ENCODE measurements at regions not wholly inside any gene's neighbourhood (a gene's known extent, or its start where the extent isn't known, plus 50 kb on each side); places are given as distances from the start of the nearest gene placed in this dataset.

DNA sequence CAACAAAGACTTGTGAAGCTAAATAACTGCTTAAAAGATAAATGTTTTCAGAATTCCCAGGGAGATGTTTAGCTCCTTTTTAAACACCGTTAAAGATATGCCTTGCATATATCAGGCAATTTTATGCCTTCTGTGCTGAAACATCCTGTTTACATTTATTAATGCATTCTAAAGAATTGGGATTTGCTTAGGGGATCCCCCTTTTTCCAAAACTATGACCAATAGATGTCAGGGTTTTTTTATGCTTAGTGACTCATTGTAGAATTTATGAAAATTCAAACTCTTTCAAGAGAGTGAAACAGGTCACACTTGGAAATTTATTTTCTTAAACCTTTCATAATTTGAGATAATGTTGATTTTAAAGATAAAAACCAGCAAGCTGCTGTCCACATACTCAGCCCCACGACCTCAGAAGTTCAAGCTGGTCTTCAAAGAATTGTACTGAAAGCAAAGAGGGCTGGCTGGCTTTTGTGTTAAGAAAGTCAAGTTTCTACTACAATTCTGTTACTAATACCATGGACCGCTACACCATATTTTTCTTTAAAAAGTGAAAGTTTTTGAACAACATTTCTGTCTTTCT, 411.8 kb downstream of the ETV1 start:
- Histone ChIP-seq H3K9me2 (ENCODE audit: insufficient read depth) (no peaks in the 10 kb centered on the region), H3K79me2 (ENCODE audit: insufficient read depth) (no peaks in the 10 kb centered on the region), H3K9ac (no peak overlapping the region), H3K36me3 (ENCODE audit: low read depth) (no peaks in the 10 kb centered on the region), H3K4me2 (ENCODE audit: unreplicated experiment) (no peak overlapping the region), H3K9me3 (ENCODE audit: low read depth) (no peaks in the 10 kb centered on the region), H3K27me3 (replicated peaks; ENCODE audit: insufficient read depth) (no peaks in the 10 kb centered on the region), H3K4me3 (no peak overlapping the region), H2AFZ (no peak overlapping the region), H4K20me1 (ENCODE audit: insufficient read depth) (no peaks in the 10 kb centered on the region), H3K27ac (no peak overlapping the region), H3F3A (ENCODE audit: insufficient read depth) (no peaks in the 10 kb centered on the region), H3K4me1 (ENCODE audit: insufficient read depth) (no peaks in the 10 kb centered on the region)
- DNase-seq, result no peak
- in situ Hi-C loops (cut with MboI), result no loop called here
- TF ChIP-seq EZH2phosphoT487 (IDR thresholded peaks at IDR 0.05; ENCODE audit: insufficient read depth, low read depth) (no peak), EZH2 (IDR thresholded peaks at IDR 0.05; ENCODE audit: insufficient read depth, poor library complexity, severe bottlenecking) (no peak)
- 25 to 29% methylated on average over 3 of the region's 3 CpGs for WGBS, 2 experiments (ENCODE audit: low coverage in 1 of 2, low lambda C conversion rate in 2 of 2, missing lambda C conversion rate in 2 of 2)

DNA sequence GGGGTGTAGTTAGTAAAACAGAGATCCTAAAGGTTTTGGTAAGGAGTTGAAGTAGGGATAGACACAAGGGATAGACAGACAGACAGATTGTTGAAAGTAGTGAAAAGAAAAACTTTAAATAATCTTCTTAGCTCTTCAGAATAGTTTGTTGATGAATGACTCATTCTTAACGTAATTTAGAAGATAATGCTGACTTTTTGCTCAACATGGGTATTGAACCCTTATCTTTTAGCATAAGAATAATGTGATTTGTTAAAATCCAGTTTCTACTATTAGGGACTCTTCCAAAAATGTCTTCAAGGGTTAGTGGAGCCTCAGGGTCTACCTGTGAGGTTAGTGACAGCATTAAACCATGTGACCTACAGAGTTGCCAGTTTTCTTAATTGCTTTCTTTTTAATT, 411.2 kb downstream of the ETV1 start:
- Histone ChIP-seq H4K20me1 (ENCODE audit: insufficient read depth) (no peaks in the 10 kb centered on the region), H3K4me2 (ENCODE audit: unreplicated experiment) (no peak overlapping the region), H3K4me3 (no peak overlapping the region), H3K4me1 (ENCODE audit: insufficient read depth) (no peaks in the 10 kb centered on the region), H3K9me2 (ENCODE audit: insufficient read depth) (no peaks in the 10 kb centered on the region), H3K36me3 (ENCODE audit: low read depth) (no peaks in the 10 kb centered on the region), H3K27ac (no peak overlapping the region), H3K79me2 (ENCODE audit: insufficient read depth) (no peaks in the 10 kb centered on the region), H3K27me3 (replicated peaks; ENCODE audit: insufficient read depth) (no peaks in the 10 kb centered on the region), H3K9me3 (ENCODE audit: low read depth) (no peaks in the 10 kb centered on the region), H3F3A (ENCODE audit: insufficient read depth) (no peaks in the 10 kb centered on the region), H2AFZ (no peak overlapping the region), H3K9ac (no peak overlapping the region)
- no peak for TF ChIP-seq EZH2 (IDR thresholded peaks at IDR 0.05; ENCODE audit: insufficient read depth, poor library complexity, severe bottlenecking)
- no peak for TF ChIP-seq EZH2phosphoT487 (IDR thresholded peaks at IDR 0.05; ENCODE audit: insufficient read depth, low read depth)
- DNase-seq, result no peak
- 12 to 24% methylated on average over 1 of the region's 1 CpG for WGBS, 2 experiments (ENCODE audit: low coverage in 1 of 2, low lambda C conversion rate in 2 of 2, missing lambda C conversion rate in 2 of 2)
- in situ Hi-C loops (cut with MboI), result no loop called here

DNA sequence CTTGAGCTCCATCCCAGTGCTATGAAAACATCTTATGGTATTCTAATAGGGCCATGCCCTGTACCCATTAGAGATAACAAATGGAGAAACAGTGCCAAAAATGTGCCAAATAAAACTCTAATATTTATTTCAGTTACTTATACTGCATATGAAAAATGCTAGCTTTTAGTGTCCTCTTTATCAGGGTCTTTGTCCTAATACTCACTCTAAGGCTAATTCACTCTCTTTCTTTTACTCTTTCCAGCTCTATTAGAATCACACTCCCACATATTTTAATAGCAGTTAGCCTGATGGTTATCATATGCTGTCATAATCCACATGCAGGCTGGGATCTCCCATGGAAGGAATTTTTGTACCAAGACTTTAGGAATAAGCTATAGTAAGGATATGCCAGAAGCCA, 408.4 kb downstream of the ETV1 start:
- H3K27ac ChIP-seq, result no peak overlapping the region
- no peak overlapping the region for H2AFZ ChIP-seq
- no peak for DNase-seq
- no peaks in the 10 kb centered on the region for H3K9me2 ChIP-seq (ENCODE audit: insufficient read depth)
- no peaks in the 10 kb centered on the region for H3K4me1 ChIP-seq (ENCODE audit: insufficient read depth)
- no peaks in the 10 kb centered on the region for H3K36me3 ChIP-seq (ENCODE audit: low read depth)
- no peaks in the 10 kb centered on the region for H4K20me1 ChIP-seq (ENCODE audit: insufficient read depth)
- no peak overlapping the region for H3K9ac ChIP-seq
- H3F3A ChIP-seq (ENCODE audit: insufficient read depth), result no peaks in the 10 kb centered on the region
- no peak overlapping the region for H3K4me2 ChIP-seq (ENCODE audit: unreplicated experiment)
- no peak overlapping the region for H3K4me3 ChIP-seq
- no peak for TF ChIP-seq EZH2phosphoT487 (IDR thresholded peaks at IDR 0.05; ENCODE audit: insufficient read depth, low read depth)
- no peak for TF ChIP-seq EZH2 (IDR thresholded peaks at IDR 0.05; ENCODE audit: insufficient read depth, poor library complexity, severe bottlenecking)
- H3K9me3 ChIP-seq (ENCODE audit: low read depth), result no peaks in the 10 kb centered on the region
- no peaks in the 10 kb centered on the region for H3K27me3 ChIP-seq (replicated peaks; ENCODE audit: insufficient read depth)
- in situ Hi-C loops (cut with MboI), result no loop called here
- H3K79me2 ChIP-seq (ENCODE audit: insufficient read depth), result no peaks in the 10 kb centered on the region

DNA sequence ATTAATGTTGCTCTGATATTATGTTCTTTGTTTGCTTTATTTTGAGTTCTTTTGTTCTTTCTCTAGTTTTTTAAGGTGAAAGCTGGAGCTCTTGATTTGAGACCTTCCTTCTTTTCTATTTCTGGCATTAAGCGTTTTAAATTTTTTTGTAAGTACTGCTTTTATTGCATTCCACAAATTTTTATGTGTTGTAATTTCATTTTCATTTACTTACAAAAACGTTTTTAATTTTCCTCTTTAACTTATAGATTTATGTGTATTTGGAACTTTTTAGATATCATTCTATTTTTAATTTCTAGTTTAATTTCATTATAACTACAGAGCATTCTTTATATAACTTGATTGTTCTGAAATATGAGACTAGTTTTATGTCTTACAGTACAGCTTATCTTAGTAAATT, 395.6 kb downstream of the ETV1 start:
- Histone ChIP-seq H4K20me1 (ENCODE audit: insufficient read depth) (no peaks in the 10 kb centered on the region), H3K79me2 (ENCODE audit: insufficient read depth) (no peaks in the 10 kb centered on the region), H3K4me3 (no peak overlapping the region), H3F3A (ENCODE audit: insufficient read depth) (no peaks in the 10 kb centered on the region), H3K4me1 (ENCODE audit: insufficient read depth) (no peaks in the 10 kb centered on the region), H3K9ac (no peak overlapping the region), H3K9me3 (ENCODE audit: low read depth) (no peaks in the 10 kb centered on the region), H3K9me2 (ENCODE audit: insufficient read depth) (no peaks in the 10 kb centered on the region), H3K4me2 (ENCODE audit: unreplicated experiment) (no peak overlapping the region), H3K27ac (no peak overlapping the region), H2AFZ (no peak overlapping the region), H3K27me3 (replicated peaks; ENCODE audit: insufficient read depth) (no peaks in the 10 kb centered on the region), H3K36me3 (ENCODE audit: low read depth) (no peaks in the 10 kb centered on the region)
- no peak for DNase-seq
- TF ChIP-seq EZH2phosphoT487 (IDR thresholded peaks at IDR 0.05; ENCODE audit: insufficient read depth, low read depth), result no peak
- no peak for TF ChIP-seq EZH2 (IDR thresholded peaks at IDR 0.05; ENCODE audit: insufficient read depth, poor library complexity, severe bottlenecking)
- WGBS, 2 experiments (ENCODE audit: low coverage in 1 of 2, low lambda C conversion rate in 2 of 2, missing lambda C conversion rate in 2 of 2), result 29 to 31% methylated on average over 2 of the region's 2 CpGs
- in situ Hi-C loops (cut with MboI), result no loop called here

DNA sequence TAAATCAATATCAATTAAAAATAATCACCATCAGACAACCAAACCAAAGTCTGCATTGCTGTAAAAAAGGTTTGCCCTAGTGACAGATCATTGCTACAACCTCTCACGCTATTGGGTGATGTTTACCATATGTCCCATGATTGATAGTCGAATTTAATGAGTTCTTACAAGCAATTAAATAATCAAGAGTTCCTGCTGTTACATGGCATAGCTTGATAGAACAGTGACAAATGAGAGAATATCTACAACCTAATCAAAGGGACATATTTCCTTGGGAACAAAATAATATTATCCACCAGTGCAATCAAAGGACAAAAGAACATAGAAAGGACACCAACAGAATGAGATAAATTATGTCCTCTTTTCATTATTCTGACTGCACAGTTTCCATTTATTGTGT, 387.4 kb downstream of the ETV1 start:
- Histone ChIP-seq H3K27me3 (replicated peaks; ENCODE audit: insufficient read depth) (no peaks in the 10 kb centered on the region), H3K4me2 (ENCODE audit: unreplicated experiment) (no peak overlapping the region), H3K79me2 (ENCODE audit: insufficient read depth) (no peaks in the 10 kb centered on the region), H3K4me1 (ENCODE audit: insufficient read depth) (no peaks in the 10 kb centered on the region), H3K9ac (no peak overlapping the region), H3K36me3 (ENCODE audit: low read depth) (no peaks in the 10 kb centered on the region), H2AFZ (no peak overlapping the region), H3K9me3 (ENCODE audit: low read depth) (no peaks in the 10 kb centered on the region), H3K9me2 (ENCODE audit: insufficient read depth) (no peaks in the 10 kb centered on the region), H3K4me3 (no peak overlapping the region), H3F3A (ENCODE audit: insufficient read depth) (no peaks in the 10 kb centered on the region), H3K27ac (no peak overlapping the region), H4K20me1 (ENCODE audit: insufficient read depth) (no peaks in the 10 kb centered on the region)
- DNase-seq, result no peak
- no peak for TF ChIP-seq EZH2 (IDR thresholded peaks at IDR 0.05; ENCODE audit: insufficient read depth, poor library complexity, severe bottlenecking)
- TF ChIP-seq EZH2phosphoT487 (IDR thresholded peaks at IDR 0.05; ENCODE audit: insufficient read depth, low read depth), result no peak
- WGBS, 2 experiments (ENCODE audit: low coverage in 1 of 2, low lambda C conversion rate in 2 of 2, missing lambda C conversion rate in 2 of 2), result 14% methylated on average over 2 of the region's 2 CpGs
- in situ Hi-C loops (cut with MboI), result no loop called here

All from GM23248 (cell line).